GM18507 (cell line): ENCODE measurements at regions not wholly inside any gene's neighbourhood (a gene's known extent, or its start where the extent isn't known, plus 50 kb on each side); places are given as distances from the start of the nearest gene placed in this dataset.
"Not testable (repeated sequence)": the region's sequence is repeated elsewhere in the genome, so short reads cannot be mapped to it uniquely, and the experiment has no call there.

Source experiments
- DNase-seq: peaks from one replicate; pipeline ENCODE4 v3.0.0; 2011; ENCODE audit warnings: low read depth; ENCODE audit not compliant: insufficient read length; ENCODE audit errors: extremely low spot score
- FAIRE-seq: peaks from 2 replicates; lab custom pipeline; 2011; peaks lifted over from hg19 to GRCh38; lab: Jason Lieb, UNC

DNA sequence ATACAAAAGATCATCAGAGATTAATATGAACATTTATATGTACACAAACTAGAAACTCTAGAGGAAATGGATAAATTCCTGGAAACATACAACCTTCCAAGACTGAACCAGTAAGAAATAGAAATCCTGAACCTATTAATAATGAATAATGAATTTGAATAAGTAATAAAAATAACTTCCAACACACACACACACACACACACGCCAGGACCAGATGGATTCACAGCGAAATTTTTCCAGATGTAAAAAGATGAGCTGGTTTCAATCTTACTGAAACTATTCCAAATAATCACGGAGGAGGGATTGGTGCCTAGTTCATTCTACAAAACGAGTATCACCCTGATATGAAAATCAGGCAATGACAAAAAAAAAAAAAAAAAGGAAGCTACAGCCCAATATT is 1095.0 kb downstream of the FAT4 start:
- FAIRE-seq (no peak), DNase-seq (no peak)

DNA sequence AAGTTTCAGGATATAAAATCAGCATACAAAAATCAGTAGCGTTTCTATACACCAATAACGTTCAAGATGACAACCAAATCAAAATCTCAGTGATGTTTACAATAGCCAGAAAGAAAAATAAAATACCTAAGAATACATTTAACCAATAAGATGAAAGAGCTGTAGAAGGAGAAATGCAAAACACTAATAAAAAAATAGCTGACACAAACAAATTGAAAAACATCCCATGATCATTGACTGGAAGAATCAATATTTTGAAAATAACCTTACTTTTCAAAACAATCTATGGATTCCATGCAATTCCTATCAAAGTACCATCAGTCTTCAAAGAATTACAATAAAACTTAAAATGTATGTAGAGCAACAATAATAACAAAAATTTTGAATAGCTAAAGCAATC is 1096.3 kb downstream of the FAT4 start:
- FAIRE-seq (no peak), DNase-seq (no peak)

DNA sequence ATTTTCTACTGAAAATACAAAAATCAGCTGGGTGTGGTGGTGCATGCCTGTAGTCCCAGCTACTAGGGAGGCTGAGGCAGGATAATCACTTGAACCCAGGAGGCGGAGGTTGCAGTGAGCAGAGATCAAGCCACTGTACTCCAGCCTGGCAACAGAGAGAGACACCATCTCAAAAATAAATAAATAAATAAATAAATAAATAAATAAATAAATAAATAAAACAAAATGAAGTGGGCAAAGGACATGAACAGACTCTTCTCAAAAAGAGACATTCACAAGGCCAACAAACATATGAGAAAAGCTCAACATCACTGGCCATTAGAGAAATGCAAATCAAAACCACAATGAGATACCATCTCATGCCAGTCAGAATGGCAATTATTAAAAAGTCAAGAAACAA is 1097.6 kb downstream of the FAT4 start:
- not testable (repeated sequence) for FAIRE-seq, DNase-seq

DNA sequence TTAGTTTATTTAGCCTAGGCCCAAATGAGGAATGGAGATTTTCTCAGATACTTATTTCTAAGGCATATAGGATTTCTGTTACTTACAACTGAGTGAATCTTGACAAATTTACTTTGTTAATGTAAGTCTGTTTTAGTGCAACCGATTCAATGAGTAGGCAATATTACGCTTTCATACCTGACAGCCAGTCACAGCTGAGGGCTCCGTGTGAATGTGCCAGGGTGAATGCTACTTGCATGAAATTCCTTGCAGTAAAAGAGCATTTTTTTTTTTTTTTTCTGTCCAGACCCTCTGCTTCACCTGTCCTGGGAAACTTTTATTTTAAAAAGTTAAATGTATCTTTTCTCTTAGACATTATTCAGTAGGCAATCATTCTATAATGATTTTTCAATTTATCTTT is 1100.0 kb downstream of the FAT4 start:
- no peak for DNase-seq
- FAIRE-seq: no peak

DNA sequence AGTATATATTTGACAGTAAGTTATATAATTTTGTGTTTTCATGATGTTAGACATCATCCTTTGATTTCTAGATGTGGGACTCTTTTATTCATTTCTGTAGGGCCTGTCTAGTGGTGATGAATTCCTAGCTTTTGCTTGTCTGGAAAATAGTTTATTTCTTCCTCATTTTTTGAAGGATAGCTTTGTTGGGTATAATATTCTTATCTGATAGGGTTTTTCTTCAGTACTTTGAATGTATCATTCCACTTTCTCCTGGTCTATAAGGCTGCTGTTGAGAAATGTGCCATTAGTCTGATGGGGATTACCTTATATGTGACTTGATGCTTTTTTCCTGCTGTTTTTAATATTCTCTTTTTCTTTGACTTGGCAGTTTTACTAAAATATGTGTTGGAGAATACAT is 1104.5 kb downstream of the FAT4 start:
- FAIRE-seq: no peak
- no peak for DNase-seq

DNA sequence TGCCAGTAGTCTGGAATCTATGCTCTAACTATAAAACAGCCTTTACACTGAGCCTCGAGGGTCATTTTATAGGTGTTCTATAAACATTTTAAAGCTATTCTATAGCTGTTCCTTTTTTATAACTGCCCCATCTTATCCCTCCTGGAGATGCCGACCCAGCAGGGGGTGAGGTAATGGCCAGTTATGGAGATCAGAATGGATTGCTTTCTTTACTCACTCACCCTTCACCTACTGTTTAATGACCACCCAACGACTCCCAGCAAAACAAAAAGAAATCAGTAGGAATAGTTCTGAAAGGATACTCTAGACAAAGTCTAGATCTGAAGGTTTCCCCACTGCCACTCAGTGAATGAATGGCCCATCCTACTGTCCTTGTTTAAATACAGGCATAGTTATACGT is 1113.1 kb downstream of the FAT4 start:
- FAIRE-seq: no peak

DNA sequence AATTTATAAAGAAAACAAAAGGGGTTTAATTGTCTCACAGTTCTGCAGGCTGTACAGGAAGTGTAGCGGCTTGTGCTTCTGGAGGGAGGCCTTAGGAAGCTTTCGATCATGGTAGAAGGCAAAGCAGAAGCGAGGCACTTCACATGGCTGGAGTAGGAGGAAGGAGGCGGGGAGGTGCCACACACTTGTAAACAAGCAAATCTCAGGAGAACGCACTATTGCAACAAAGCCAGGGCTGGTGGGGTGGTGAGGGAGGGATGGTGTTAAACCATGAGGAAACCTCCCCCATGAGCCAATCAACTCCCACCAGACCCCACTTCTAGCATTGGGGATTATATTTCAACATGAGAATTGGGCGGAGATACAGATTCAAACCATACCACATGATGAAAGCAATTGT is 1116.3 kb downstream of the FAT4 start:
- DNase-seq: no peak
- no peak for FAIRE-seq

More for the DNA sequence above, 1113.1 kb downstream of the FAT4 start:
- DNase-seq: no peak

DNA sequence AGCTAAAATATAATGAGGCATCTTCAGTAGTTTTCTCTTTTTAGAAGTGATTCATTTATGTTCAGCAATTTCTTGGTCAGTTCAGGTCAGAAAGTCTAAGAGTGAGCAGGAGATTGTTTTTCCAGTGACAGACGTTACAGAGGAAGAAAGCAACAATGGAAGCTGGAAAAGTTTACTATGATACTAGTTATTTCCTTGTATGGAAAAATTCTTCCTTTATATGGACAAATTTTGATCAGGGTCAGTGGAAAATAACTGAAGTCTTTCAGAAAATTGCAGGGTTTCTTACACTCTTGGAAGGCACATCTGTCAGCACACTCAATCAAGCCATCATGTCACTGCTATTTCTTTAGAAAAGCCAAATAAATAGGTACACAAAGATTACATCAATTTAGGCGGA is 1120.7 kb downstream of the FAT4 start:
- FAIRE-seq (no peak), DNase-seq (no peak)

DNA sequence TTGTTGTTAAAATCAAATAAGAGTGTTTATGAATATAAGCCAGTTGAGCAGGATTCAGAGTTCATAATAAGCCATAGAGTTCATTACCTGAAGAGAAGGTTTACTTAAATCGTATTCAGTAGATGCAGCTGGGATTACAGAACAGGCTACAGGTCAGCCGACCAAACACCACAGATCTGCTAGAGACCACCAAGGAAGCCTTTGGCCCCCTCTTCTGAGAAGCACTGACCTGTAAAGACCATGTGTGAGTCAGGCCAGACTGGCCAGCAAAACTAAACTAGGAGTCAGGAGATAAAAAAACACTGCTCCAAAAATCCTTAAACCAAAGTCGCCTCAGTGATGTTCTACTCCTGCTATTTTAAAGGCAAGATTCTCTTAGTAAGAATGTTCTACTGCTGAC is 1125.5 kb downstream of the FAT4 start:
- DNase-seq (no peak), FAIRE-seq (no peak)

DNA sequence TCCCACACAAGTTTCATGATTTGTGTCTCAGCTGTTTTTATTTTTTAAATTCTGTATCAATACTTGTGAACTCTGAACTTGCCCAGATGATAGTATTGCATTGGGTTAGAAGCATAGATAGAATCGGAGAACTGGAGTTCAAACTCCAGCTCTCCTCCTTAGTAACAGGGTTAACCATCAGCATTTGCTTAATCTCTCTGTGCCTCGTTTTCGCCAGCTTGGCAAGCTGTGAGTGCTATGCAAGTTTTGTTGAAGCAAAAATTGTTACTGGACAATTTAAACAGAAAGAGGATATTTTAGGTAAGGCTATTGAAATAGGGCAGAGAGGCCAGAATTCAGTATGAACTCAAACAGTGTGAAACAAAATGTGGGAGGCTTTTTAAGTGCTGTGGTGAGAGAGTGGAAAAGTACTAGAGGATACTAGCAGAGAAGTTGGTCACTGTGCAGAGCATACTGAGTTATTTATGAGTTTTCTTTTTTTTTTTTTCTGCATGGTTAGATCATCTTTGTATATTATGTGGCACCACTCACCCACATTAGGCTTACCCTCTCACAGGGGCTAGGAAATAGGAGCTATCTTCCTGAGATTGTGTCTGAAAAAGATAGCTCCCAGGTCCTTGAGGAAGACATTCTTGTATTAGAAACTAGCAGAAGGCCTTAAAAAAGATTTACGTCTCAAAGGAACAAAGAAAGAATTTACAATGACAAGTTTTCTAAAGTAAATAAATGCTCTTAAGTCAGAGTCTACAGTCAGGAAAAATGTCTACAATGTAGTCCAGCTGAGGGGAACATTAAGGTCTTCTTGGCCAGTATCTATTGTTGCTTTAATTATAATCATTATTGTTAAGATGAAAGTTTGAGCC is 1126.6 kb downstream of the FAT4 start:
- DNase-seq: no peak
- FAIRE-seq: no peak

DNA sequence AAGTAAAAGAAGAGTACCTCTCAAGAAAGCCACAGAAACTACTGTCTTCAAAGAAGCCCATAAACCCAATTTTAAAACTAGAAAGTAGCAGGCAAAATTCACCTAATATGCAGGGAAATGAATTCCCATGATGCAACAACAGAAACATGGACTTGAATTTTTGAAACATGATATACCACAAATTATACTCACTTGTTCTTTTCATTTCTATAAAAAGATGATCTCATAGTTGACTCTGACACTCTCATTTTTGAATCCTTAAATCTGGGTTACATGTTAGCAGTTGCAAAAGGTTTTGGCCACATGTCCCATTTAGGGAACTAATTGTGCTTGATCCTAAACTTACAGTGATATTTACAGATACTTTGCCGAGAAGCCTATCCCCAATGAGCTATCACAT is 1130.8 kb downstream of the FAT4 start:
- no peak for FAIRE-seq
- DNase-seq: no peak

DNA sequence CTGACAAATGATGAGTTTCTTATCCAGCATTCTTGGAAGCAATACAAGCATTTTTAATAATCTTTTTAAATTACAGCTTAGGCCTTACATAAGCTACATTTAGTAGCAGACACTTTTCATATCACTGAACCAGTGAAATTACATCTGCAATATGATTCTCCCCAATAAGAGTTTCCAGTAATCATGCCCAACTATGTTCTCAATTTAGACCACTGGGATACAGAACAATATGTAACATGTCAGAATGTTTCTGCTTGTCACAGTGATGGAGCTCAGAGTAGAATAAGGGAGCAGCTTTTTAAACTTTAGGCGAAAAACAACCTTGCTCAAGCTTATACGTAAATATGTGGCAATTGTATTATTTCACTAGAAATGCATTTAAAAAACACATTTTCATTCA is 1132.2 kb downstream of the FAT4 start:
- no peak for FAIRE-seq
- no peak for DNase-seq

DNA sequence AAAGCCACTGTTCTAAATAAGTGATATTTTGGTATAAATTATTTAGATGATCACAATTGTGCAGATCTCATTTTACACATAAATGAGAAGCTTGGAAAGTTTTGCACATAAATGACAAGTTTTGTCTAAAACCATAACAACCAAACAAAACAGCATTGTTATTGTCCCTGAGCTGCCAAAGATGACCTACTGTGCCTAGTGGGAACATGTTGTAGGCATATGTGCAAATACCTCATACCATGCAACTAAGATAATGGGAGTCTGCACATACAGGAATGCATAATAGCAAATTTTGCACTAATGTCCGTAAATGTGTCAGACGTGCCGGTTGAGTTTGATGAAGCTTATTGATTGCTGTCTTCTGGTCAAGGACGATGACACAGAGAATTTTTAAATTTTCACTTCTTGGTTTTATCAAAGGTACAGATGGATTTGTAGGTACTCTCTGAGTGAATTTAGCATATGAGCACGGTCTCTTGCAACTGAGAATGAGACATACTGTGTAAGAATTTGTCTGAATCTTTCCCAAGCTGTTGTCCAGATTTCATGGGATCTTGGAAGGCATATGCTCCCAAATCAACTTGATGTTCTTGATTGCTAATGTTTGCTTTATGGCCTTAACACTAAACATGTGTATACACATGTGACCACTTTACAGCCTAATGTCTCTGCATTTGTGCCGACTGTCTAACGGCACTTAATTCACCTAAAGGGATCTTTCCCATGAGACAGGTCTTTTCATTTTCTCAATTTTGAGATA is 1133.5 kb downstream of the FAT4 start:
- DNase-seq (no peak), FAIRE-seq (no peak)

DNA sequence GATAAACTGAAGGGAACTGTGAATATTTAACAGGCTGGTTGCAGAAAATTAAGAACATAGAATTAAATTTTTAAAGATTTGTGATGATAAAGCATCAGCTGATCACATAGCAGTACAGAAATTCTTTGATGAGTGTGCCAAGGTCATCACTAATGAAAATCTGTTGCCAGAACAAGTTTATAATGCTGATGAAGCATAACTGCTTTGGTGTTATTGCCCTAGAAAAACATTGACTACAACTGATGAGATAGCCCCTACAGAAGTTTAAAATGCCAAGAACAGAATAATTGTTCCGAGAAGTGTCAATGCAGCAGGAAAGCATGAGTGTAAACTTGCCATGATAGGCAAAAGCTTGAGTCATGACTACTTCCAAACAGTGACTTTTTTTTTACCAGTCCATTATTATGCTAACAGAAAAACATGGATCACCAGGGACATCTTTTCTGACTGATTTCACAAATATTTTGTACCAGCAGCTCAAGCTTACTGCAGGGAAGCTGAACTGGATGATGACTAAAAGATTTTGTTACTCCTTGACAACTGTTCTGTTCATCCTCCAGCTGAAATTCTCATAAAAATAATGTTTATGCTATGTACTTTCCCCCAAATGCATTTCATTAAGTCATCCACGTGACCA is 1136.6 kb downstream of the FAT4 start:
- FAIRE-seq (no peak), DNase-seq (no peak)

DNA sequence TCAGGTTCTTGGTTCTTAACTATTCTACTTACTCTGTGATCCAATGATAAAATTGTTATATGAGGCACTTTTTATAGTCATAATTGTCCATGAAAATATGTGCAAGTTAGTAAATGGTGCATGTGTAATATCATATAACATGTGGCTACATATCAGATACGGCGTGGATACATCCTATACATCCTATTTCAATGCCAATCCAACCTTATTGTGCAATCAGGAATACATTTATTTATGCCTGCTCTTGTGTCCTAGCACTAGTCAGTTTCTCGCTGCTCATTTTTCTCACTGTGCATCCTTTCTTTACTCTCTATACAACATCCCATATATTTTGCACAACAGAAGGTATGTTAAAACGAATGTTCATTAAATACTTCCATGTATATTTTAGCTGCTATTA is 1141.1 kb downstream of the FAT4 start:
- DNase-seq (no peak), FAIRE-seq (no peak)

DNA sequence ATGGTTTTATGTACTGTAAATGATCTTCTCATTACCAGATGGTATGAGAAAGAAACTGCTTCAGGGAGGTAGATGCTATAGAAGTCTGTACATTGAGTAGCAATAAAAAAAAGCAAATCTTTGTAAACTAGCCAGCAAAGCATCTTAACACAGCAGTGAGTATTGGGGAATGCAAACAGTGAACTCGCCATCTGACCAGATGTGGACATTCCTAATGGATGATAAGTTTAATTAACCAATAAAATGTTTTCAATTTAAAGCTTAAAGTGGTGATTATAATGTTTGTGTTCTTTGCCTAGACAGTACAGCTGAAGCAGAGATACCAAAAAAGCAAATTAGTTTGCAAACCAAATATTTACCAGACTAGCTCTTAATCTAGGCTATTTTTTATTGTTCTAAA is 1144.2 kb downstream of the FAT4 start:
- FAIRE-seq (no peak), DNase-seq (no peak)

DNA sequence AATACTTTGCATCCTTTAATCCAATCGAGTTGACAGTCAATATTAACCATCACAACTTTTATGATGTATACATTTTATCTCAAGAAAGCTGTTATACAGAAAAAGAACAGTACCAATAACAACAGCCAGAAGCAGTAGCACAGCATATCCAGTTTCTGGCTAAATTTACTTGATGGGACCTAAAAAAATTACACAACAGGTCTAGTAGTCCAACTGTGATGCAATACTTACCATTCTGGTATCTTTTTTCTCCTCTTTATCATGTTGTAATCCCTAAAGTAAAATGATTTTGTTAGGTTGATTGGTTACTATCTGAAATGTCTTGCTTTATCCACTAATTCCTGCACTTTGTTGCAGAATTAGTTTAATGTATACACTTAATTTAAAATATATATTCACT is 1150.6 kb downstream of the FAT4 start:
- no peak for DNase-seq
- FAIRE-seq: no peak

DNA sequence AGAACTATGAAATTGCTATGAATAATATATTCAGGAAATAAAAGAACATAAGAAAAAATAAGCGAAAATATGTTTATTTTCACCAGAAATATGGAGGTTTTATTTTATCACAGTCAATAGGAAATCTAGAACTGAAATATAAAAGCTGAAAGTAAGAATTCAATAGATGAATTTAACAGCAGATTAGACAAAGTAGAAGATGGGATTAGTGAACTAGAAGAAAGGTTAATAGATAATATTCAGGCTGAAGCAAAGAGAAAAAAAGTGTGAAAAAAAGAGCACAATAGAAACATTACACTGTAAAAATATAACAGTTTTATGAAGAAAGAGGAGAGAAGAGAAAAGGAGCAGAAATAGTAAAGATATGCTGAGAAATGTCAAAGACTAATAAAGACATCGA is 1152.1 kb downstream of the FAT4 start:
- DNase-seq (no peak), FAIRE-seq (no peak)

DNA sequence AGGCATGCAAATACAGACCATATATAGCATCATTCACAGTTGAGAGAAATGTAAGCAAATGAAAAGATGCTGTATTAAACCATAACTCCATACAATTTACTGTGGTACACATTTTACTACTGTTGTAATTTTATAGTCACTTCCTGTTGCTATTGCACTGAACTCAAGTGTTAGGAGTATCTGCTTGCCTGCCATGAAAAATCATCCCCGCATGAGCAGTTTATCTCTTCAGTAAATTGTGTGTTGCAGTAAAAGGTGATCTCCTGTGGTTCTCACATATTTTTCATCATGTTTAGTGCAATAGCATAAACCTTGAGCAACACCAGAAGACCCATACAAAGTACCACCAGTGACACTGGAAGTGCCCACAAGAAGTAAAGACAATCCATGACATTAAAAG is 1153.4 kb downstream of the FAT4 start:
- DNase-seq: no peak
- no peak for FAIRE-seq

DNA sequence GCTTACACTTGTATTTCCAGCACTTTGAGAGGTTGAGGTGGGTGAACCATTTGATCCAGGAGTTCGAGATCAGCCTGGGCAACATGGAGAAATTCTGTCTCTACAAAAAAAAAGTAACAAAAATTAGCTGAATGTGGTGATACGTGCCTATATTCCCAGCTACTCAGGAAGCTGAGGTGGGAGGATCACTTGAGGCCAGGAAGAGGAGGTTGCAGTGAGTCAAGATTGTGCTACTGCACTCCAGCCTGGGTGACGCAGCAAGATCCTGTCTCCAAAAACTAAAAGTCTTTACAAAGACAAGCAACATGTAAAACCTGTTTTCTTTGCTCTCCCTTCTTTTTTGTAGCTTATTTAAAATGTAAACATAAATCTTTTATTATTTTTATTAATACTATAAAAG is 1156.1 kb downstream of the FAT4 start:
- DNase-seq: no peak

DNA sequence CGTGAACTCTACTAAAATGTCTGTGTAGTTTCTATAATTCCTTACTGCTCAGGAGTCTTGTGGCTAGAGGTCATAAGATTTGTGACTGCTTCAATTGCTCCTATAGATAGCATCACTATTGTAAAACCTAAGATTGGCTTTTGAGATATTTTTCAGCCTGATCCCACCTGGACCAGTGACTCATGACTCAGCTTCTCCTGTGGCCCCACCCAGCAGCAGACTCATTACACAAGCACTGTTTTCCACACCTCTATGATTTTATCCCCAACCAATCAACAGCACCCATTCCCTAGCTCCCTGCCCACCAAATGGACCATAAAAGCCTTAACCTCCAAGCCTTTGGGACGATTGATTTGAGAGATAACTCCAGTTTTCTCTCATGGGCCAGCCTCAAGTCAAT is 1157.0 kb upstream of the INTU start:
- DNase-seq: no peak
- no peak for FAIRE-seq

More for the DNA sequence above, 1156.1 kb downstream of the FAT4 start:
- FAIRE-seq: no peak
